CD4-positive, CD25-positive, alpha-beta regulatory T cell (primary cell): ENCODE measurements at regions not wholly inside any gene's neighbourhood (a gene's known extent, or its start where the extent isn't known, plus 50 kb on each side); places are given as distances from the start of the nearest gene placed in this dataset.
"Not testable (repeated sequence)": the region's sequence is repeated elsewhere in the genome, so short reads cannot be mapped to it uniquely, and the experiment has no call there.

Source experiments
- ATAC-seq, 2 donors: fragments of 150-1000 bp; cut with Tn5 transposase; one replicate each; pipeline ENCODE4 v1.10.0; 2021; ENCODE audit warnings: low read depth in 2 of 2, moderate number of reproducible peaks in 2 of 2, moderate library complexity in 1 of 2
- DNase-seq, 3 donors: peaks; one replicate each; pipeline versions ENCODE4 v3.0.0 to v3.0.0-alpha.2; 2012 to 2022; ENCODE audit warnings: mixed read lengths in 1 of 3
- H3K27ac ChIP-seq: one replicate; pipeline ENCODE4 v1.7.0; 2013; ENCODE audit warnings: mild to moderate bottlenecking, low read length; ENCODE audit not compliant: insufficient read depth, poor library complexity, severe bottlenecking
- H3K27me3 ChIP-seq: one replicate; pipeline ENCODE4 v1.7.0; 2013; ENCODE audit warnings: low read length; ENCODE audit not compliant: control insufficient read depth, insufficient read depth
- H3K36me3 ChIP-seq: one replicate; pipeline ENCODE4 v1.7.0; 2013; ENCODE audit warnings: mild to moderate bottlenecking, low read length, moderate library complexity; ENCODE audit not compliant: control insufficient read depth, insufficient read depth
- H3K4me1 ChIP-seq: 2 replicates; pipeline ENCODE4 v1.7.0; 2013; ENCODE audit warnings: mild to moderate bottlenecking, low read length; ENCODE audit not compliant: insufficient read depth, control insufficient read depth, poor library complexity, severe bottlenecking
- H3K4me3 ChIP-seq: one replicate; pipeline ENCODE4 v1.7.0; 2013; ENCODE audit warnings: low read depth, mild to moderate bottlenecking, low read length, moderate library complexity
- H3K9me3 ChIP-seq, 2 experiments: 1 replicate in 1 of 2; 2 replicates in 1 of 2; pipeline ENCODE4 v1.7.0; 2013; ENCODE audit warnings: low read length in 2 of 2, mild to moderate bottlenecking in 1 of 2, moderate library complexity in 1 of 2; ENCODE audit not compliant: control insufficient read depth in 2 of 2
- H3K27ac Mint-ChIP-seq, 3 donors: one replicate each; pipeline ENCODE4 v1.8.0; 2020 to 2022; ENCODE audit warnings: mild to moderate bottlenecking in 3 of 3, mixed read lengths in 3 of 3, moderate library complexity in 2 of 3
- H3K27me3 Mint-ChIP-seq: one replicate; pipeline ENCODE4 v1.8.0; 2022; ENCODE audit warnings: mild to moderate bottlenecking, mixed read lengths
- H3K36me3 Mint-ChIP-seq: one replicate; pipeline ENCODE4 v1.8.0; 2020; ENCODE audit warnings: mixed read lengths
- H3K4me1 Mint-ChIP-seq, 4 donors: one replicate each; pipeline ENCODE4 v1.8.0; 2020 to 2022; ENCODE audit warnings: mixed read lengths in 4 of 4, mild to moderate bottlenecking in 1 of 4
- H3K4me3 Mint-ChIP-seq, 4 donors: one replicate each; pipeline ENCODE4 v1.8.0; 2020 to 2022; ENCODE audit warnings: mild to moderate bottlenecking in 4 of 4, mixed read lengths in 4 of 4, moderate library complexity in 3 of 4
- H3K9me3 Mint-ChIP-seq, 7 donors: one replicate each; pipeline ENCODE4 v1.8.0; 2020 to 2022; ENCODE audit warnings: mixed read lengths in 7 of 7, mild to moderate bottlenecking in 3 of 7, moderate library complexity in 2 of 7

GRCh38 chr5:1985781-1986180 is 103.1 kb upstream of the IRX4 start:
- H3K36me3 ChIP-seq: no peaks in the 10 kb centered on the region
- H3K4me1 ChIP-seq: no peaks in the 10 kb centered on the region
- DNase-seq: no peak
- no peak for ATAC-seq
- peaks cover 2 to 8% of the 10 kb centered on the region in 2 experiments for H3K9me3 ChIP-seq
- no peaks in the 10 kb centered on the region for H3K27me3 Mint-ChIP-seq
- no peaks in the 10 kb centered on the region for H3K4me1 Mint-ChIP-seq
- peaks cover 4% of the 10 kb centered on the region for H3K27me3 ChIP-seq
- no peak overlapping the region for H3K27ac Mint-ChIP-seq
- H3K9me3 Mint-ChIP-seq: peaks cover 0 to 17% (median 6%) of the 10 kb centered on the region in 7 donors
- no peak overlapping the region for H3K4me3 Mint-ChIP-seq
- H3K27ac ChIP-seq: no peak overlapping the region
- no peaks in the 10 kb centered on the region for H3K36me3 Mint-ChIP-seq
- H3K4me3 ChIP-seq: no peak overlapping the region

- H3K36me3 Mint-ChIP-seq: no peaks in the 10 kb centered on the region
These were observed 101.4 kb upstream of the IRX4 start for GRCh38 chr5:1983919-1984695.

GRCh38 chr5:1983401-1983800 is 100.7 kb upstream of the IRX4 start:
- DNase-seq (no peak), ATAC-seq (no peak)
- Mint-ChIP-seq H3K36me3 (no peaks in the 10 kb centered on the region), H3K9me3 (peaks cover 0 to 3% (median 2%) of the 10 kb centered on the region in 7 donors), H3K4me3 (no peak overlapping the region), H3K27me3 (no peaks in the 10 kb centered on the region), H3K27ac (no peak overlapping the region), H3K4me1 (no peaks in the 10 kb centered on the region)
- no peaks in the 10 kb centered on the region for H3K4me1 ChIP-seq
- H3K27me3 ChIP-seq: peaks cover 2% of the 10 kb centered on the region
- no peaks in the 10 kb centered on the region for H3K36me3 ChIP-seq
- no peaks in the 10 kb centered on the region for H3K9me3 ChIP-seq
- no peak overlapping the region for H3K27ac ChIP-seq
- no peak overlapping the region for H3K4me3 ChIP-seq

More at GRCh38 chr5:1983919-1984695, 101.4 kb upstream of the IRX4 start:
- H3K9me3 ChIP-seq: peaks cover 0 to 2% of the 10 kb centered on the region in 2 experiments
- no peaks in the 10 kb centered on the region for H3K4me1 Mint-ChIP-seq
- ATAC-seq (no peak), DNase-seq (no peak)
- H3K27me3 ChIP-seq: peaks cover 4% of the 10 kb centered on the region
- H3K4me3 ChIP-seq: no peak overlapping the region
- H3K36me3 ChIP-seq: no peaks in the 10 kb centered on the region
- peaks cover 0 to 7% (median 2%) of the 10 kb centered on the region in 7 donors for H3K9me3 Mint-ChIP-seq
- no peak overlapping the region for H3K27ac ChIP-seq
- H3K27ac Mint-ChIP-seq: no peak overlapping the region
- H3K4me3 Mint-ChIP-seq: no peak overlapping the region
- H3K4me1 ChIP-seq: no peaks in the 10 kb centered on the region
- no peaks in the 10 kb centered on the region for H3K27me3 Mint-ChIP-seq

DNA sequence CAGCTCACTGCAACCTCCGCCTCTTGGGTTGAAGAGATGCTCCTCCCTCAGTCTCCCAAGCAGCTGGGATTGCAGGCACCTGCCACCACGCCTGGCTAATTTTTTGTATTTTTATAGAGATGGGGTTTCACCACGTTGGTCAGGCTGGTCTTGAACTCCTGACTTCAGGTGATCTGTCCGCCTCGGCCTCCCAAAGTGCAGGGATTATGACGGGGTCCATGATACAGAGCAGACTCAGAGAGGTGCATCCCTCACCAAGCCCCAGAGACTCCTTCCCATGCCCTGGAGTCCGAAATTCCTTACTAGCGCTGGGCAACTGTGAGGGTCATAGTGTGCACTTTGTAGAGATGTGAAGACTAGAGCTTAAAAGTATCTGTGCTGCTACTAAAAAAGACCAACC is 99.8 kb upstream of the IRX4 start:
- not testable (repeated sequence) for H3K27ac Mint-ChIP-seq, H3K36me3 Mint-ChIP-seq, H3K27me3 ChIP-seq, H3K4me1 ChIP-seq, ATAC-seq, H3K36me3 ChIP-seq, H3K27me3 Mint-ChIP-seq, H3K4me1 Mint-ChIP-seq, H3K9me3 ChIP-seq, H3K4me3 ChIP-seq, DNase-seq, H3K9me3 Mint-ChIP-seq, H3K4me3 Mint-ChIP-seq, H3K27ac ChIP-seq

DNA sequence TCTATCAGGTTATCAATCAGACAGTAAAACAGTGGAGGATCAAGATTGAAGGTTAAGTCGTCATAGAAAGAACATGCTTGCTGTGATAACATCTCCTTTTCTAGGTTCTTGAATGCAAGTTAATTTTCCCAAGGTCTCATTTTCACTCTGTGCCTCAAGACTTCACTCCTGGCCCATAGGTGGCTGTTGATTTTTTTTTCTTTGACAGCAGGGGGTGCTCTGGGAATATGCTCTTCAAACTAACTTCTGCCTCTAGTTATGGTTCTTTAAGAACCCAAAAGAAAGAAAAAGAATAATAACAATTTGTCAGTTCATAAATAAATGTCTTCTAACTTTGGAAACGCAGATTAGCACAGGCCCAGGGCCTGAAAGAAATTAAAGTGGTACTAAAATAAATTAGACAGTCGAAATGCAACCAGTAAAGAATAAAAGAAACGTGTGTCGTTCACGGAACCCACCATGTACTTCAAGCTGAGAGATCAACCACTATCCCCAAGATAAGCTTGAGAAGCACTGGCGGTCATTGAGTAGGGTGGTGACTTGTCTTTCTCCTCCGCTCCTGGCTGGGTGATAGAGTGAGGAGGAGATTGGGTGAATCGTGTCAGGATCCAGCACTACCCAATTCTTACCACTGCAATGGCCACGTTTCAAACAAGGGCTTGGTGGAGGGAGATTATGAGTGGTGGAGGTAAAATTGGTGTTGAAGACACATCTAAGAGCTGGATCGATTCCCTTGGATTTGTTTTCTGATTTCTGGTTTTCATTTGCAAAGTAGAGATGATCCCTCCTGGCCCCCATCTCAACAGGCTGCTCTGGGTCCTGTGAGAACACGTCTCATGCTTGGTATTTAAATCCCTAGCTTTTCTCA is 93.4 kb upstream of the IRX4 start:
- Mint-ChIP-seq H3K4me1 (no peaks in the 10 kb centered on the region), H3K27me3 (peaks cover 17% of the 10 kb centered on the region), H3K4me3 (no peak overlapping the region), H3K36me3 (no peaks in the 10 kb centered on the region), H3K9me3 (peaks cover 0 to 2% (median 0%) of the 10 kb centered on the region in 7 donors), H3K27ac (no peak overlapping the region)
- H3K27ac ChIP-seq: no peak overlapping the region
- no peaks in the 10 kb centered on the region for H3K27me3 ChIP-seq
- no peaks in the 10 kb centered on the region for H3K36me3 ChIP-seq
- ATAC-seq: no peak
- H3K9me3 ChIP-seq: no peaks in the 10 kb centered on the region
- no peak for DNase-seq
- no peak overlapping the region for H3K4me3 ChIP-seq
- H3K4me1 ChIP-seq: no peaks in the 10 kb centered on the region

- H3K36me3 ChIP-seq: no peaks in the 10 kb centered on the region
- H3K4me1 ChIP-seq: no peaks in the 10 kb centered on the region
- DNase-seq: no peak
- H3K27ac ChIP-seq: no peak overlapping the region
- peaks cover 0 to 2% (median 0%) of the 10 kb centered on the region in 7 donors for H3K9me3 Mint-ChIP-seq
- no peaks in the 10 kb centered on the region for H3K27me3 ChIP-seq
- H3K36me3 Mint-ChIP-seq: no peaks in the 10 kb centered on the region
- H3K4me3 Mint-ChIP-seq: no peak overlapping the region
- no peak overlapping the region for H3K27ac Mint-ChIP-seq
- no peak overlapping the region for H3K4me3 ChIP-seq
- no peaks in the 10 kb centered on the region for H3K4me1 Mint-ChIP-seq
- no peak for ATAC-seq
- H3K9me3 ChIP-seq: no peaks in the 10 kb centered on the region
- peaks cover 17% of the 10 kb centered on the region for H3K27me3 Mint-ChIP-seq
These were observed 92.6 kb upstream of the IRX4 start for GRCh38 chr5:1975406-1975715.

GRCh38 chr5:1974501-1975405 is 92.0 kb upstream of the IRX4 start:
- H3K9me3 ChIP-seq: no peaks in the 10 kb centered on the region
- no peaks in the 10 kb centered on the region for H3K4me1 Mint-ChIP-seq
- H3K36me3 ChIP-seq: no peaks in the 10 kb centered on the region
- no peaks in the 10 kb centered on the region for H3K4me1 ChIP-seq
- H3K27ac ChIP-seq: no peak overlapping the region
- H3K9me3 Mint-ChIP-seq: peaks cover 0 to 2% (median 0%) of the 10 kb centered on the region in 7 donors
- H3K4me3 ChIP-seq: no peak overlapping the region
- ATAC-seq: no peak
- no peak overlapping the region for H3K27ac Mint-ChIP-seq
- H3K27me3 ChIP-seq: no peaks in the 10 kb centered on the region
- peaks cover 17% of the 10 kb centered on the region for H3K27me3 Mint-ChIP-seq
- H3K4me3 Mint-ChIP-seq: no peak overlapping the region
- DNase-seq: no peak
- H3K36me3 Mint-ChIP-seq: no peaks in the 10 kb centered on the region
